Endothelial cell (in vitro differentiated cells): ENCODE measurements at regions not wholly inside any gene's neighbourhood (a gene's known extent, or its start where the extent isn't known, plus 50 kb on each side); places are given as distances from the start of the nearest gene placed in this dataset.

Experiments
- DNase-seq: peaks from one replicate; pipeline ENCODE4 v3.0.0; 2021; ENCODE audit warnings: low spot score
- H3K27ac Mint-ChIP-seq: one replicate; pipeline ENCODE4 v1.8.0; 2021; ENCODE audit warnings: mixed read lengths, inconsistent platforms; ENCODE audit not compliant: unreplicated experiment
- H3K27me3 Mint-ChIP-seq: one replicate; pipeline ENCODE4 v1.8.0; 2021; ENCODE audit warnings: mild to moderate bottlenecking, moderate library complexity, mixed read lengths, inconsistent platforms; ENCODE audit not compliant: unreplicated experiment
- H3K36me3 Mint-ChIP-seq: one replicate; pipeline ENCODE4 v1.8.0; 2021; ENCODE audit warnings: mild to moderate bottlenecking, low read depth, mixed read lengths, inconsistent platforms; ENCODE audit not compliant: unreplicated experiment
- H3K4me1 Mint-ChIP-seq: one replicate; pipeline ENCODE4 v1.8.0; 2021; ENCODE audit warnings: mild to moderate bottlenecking, mixed read lengths, inconsistent platforms; ENCODE audit not compliant: unreplicated experiment
- H3K4me3 Mint-ChIP-seq: one replicate; pipeline ENCODE4 v1.8.0; 2021; ENCODE audit warnings: mild to moderate bottlenecking, mixed read lengths, inconsistent platforms; ENCODE audit not compliant: unreplicated experiment
- H3K9me3 Mint-ChIP-seq: one replicate; pipeline ENCODE4 v1.8.0; 2021; ENCODE audit warnings: mixed read lengths, inconsistent platforms; ENCODE audit not compliant: unreplicated experiment
- TF ChIP-seq, protein P1 (sequence below): fragments of 200-600 bp; sonication (generic); IDR thresholded peaks from one replicate; pipeline ENCODE4 v1.5.0; 2021; ENCODE audit warnings: antibody characterized with exemption; ENCODE audit not compliant: unreplicated experiment

GRCh38 chr13:107079423-107080049 lies 511.6 kb upstream of the ARGLU1 start:
- no peaks in the 10 kb centered on the region for H3K36me3 Mint-ChIP-seq
- no peaks in the 10 kb centered on the region for H3K4me1 Mint-ChIP-seq

GRCh38 chr13:107078229-107078765 lies 510.4 kb upstream of the ARGLU1 start:
- H3K4me1 Mint-ChIP-seq, result no peaks in the 10 kb centered on the region
- TF ChIP-seq, protein P1, sequence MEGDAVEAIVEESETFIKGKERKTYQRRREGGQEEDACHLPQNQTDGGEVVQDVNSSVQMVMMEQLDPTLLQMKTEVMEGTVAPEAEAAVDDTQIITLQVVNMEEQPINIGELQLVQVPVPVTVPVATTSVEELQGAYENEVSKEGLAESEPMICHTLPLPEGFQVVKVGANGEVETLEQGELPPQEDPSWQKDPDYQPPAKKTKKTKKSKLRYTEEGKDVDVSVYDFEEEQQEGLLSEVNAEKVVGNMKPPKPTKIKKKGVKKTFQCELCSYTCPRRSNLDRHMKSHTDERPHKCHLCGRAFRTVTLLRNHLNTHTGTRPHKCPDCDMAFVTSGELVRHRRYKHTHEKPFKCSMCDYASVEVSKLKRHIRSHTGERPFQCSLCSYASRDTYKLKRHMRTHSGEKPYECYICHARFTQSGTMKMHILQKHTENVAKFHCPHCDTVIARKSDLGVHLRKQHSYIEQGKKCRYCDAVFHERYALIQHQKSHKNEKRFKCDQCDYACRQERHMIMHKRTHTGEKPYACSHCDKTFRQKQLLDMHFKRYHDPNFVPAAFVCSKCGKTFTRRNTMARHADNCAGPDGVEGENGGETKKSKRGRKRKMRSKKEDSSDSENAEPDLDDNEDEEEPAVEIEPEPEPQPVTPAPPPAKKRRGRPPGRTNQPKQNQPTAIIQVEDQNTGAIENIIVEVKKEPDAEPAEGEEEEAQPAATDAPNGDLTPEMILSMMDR, result no peak
- no peak for DNase-seq
- H3K27me3 Mint-ChIP-seq, result no peaks in the 10 kb centered on the region
- no peaks in the 10 kb centered on the region for H3K36me3 Mint-ChIP-seq
- no peaks in the 10 kb centered on the region for H3K9me3 Mint-ChIP-seq
- H3K27ac Mint-ChIP-seq, result no peak overlapping the region
- no peak overlapping the region for H3K4me3 Mint-ChIP-seq

More at GRCh38 chr13:107079423-107080049, 511.6 kb upstream of the ARGLU1 start:
- H3K9me3 Mint-ChIP-seq, result no peaks in the 10 kb centered on the region
- DNase-seq, result no peak
- TF ChIP-seq, protein P1, result no peak
- H3K4me3 Mint-ChIP-seq, result no peak overlapping the region
- no peak overlapping the region for H3K27ac Mint-ChIP-seq
- H3K27me3 Mint-ChIP-seq, result no peaks in the 10 kb centered on the region

GRCh38 chr13:107076801-107077200 lies 508.9 kb upstream of the ARGLU1 start:
- no peak for DNase-seq
- H3K27ac Mint-ChIP-seq, result no peak overlapping the region
- no peaks in the 10 kb centered on the region for H3K36me3 Mint-ChIP-seq
- no peak overlapping the region for H3K4me3 Mint-ChIP-seq
- no peaks in the 10 kb centered on the region for H3K27me3 Mint-ChIP-seq
- TF ChIP-seq, protein P1, result no peak
- no peaks in the 10 kb centered on the region for H3K4me1 Mint-ChIP-seq
- no peaks in the 10 kb centered on the region for H3K9me3 Mint-ChIP-seq

DNA sequence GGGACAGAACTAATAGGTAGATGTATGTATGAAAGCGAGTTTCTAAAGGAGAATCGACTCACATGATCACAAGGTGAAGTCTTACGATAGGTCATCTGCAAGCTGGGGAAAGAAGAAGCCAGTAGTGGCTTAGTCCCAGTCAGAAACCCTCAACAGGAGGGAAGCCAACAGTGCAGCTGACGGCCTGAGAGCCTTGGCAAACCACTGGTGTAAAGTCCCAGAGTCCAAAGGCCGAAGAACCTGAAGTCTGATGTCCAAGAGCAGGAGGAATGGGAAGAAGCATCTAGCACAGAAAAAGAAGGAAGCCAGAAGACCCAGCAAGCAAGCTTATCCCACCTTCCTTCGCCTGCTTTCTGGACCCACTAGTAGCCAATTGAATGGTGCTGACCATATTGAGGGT lies 507.6 kb upstream of the ARGLU1 start:
- DNase-seq, result no peak
- H3K4me3 Mint-ChIP-seq, result peak overlapping the region; percentile 12
- TF ChIP-seq, protein P1, result no peak
- no peak overlapping the region for H3K27ac Mint-ChIP-seq
- no peaks in the 10 kb centered on the region for H3K9me3 Mint-ChIP-seq
- no peaks in the 10 kb centered on the region for H3K27me3 Mint-ChIP-seq
- H3K4me1 Mint-ChIP-seq, result no peaks in the 10 kb centered on the region
- H3K36me3 Mint-ChIP-seq, result no peaks in the 10 kb centered on the region

- H3K36me3 Mint-ChIP-seq, result no peaks in the 10 kb centered on the region
- TF ChIP-seq, protein P1, result no peak
- no peak overlapping the region for H3K27ac Mint-ChIP-seq
- no peaks in the 10 kb centered on the region for H3K27me3 Mint-ChIP-seq
- DNase-seq, result no peak
- no peaks in the 10 kb centered on the region for H3K4me1 Mint-ChIP-seq
- no peak overlapping the region for H3K4me3 Mint-ChIP-seq
- no peaks in the 10 kb centered on the region for H3K9me3 Mint-ChIP-seq
Observed at GRCh38 chr13:107070792-107071191, 502.9 kb upstream of the ARGLU1 start.
